Spleen (tissue), 11 donors: ENCODE measurements at regions not wholly inside any gene's neighbourhood (a gene's known extent, or its start where the extent isn't known, plus 50 kb on each side); places are given as distances from the start of the nearest gene placed in this dataset.

ENCODE experiments used
- DNase-seq: peaks from one replicate; pipeline ENCODE4 v3.0.0-alpha.2; 2020
- H3K27ac ChIP-seq, 8 donors: fragments of 200-600 bp; sonication (generic) in 7 of 8; 1 replicate in 4 of 8; 2 replicates in 4 of 8; pipeline versions ENCODE4 v1.5.0 to v1.8.0; 2016 to 2021; ENCODE audit warnings: inconsistent platforms in 4 of 8, mild to moderate bottlenecking in 4 of 8, moderate library complexity in 1 of 8
- H3K27me3 ChIP-seq, 7 donors: fragments of 200-600 bp; sonication (generic) in 6 of 7; replicated peaks in 1 of 7; 1 replicate in 4 of 7; 2 replicates in 3 of 7; pipeline versions ENCODE4 v1.5.0 to v1.8.0; 2016 to 2021; ENCODE audit warnings: inconsistent platforms in 3 of 7, mild to moderate bottlenecking in 1 of 7
- H3K36me3 ChIP-seq, 6 donors: fragments of 200-600 bp; sonication (generic) in 5 of 6; 1 replicate in 4 of 6; 2 replicates in 2 of 6; pipeline versions ENCODE4 v1.5.0 to v1.8.0; 2016 to 2021; ENCODE audit warnings: inconsistent platforms in 2 of 6
- H3K4me1 ChIP-seq, 6 donors: fragments of 200-600 bp; sonication (generic) in 5 of 6; 1 replicate in 3 of 6; 2 replicates in 3 of 6; pipeline versions ENCODE4 v1.5.0 to v1.8.0; 2016 to 2021; ENCODE audit warnings: inconsistent platforms in 3 of 6
- H3K4me3 ChIP-seq, 8 donors: fragments of 200-600 bp; sonication (generic) in 7 of 8; 1 replicate in 4 of 8; 2 replicates in 4 of 8; pipeline versions ENCODE4 v1.5.0 to v1.8.0; 2016 to 2021; ENCODE audit warnings: inconsistent platforms in 4 of 8, mild to moderate bottlenecking in 4 of 8, moderate library complexity in 2 of 8
- H3K9me3 ChIP-seq, 8 donors: fragments of 200-600 bp; sonication (generic) in 7 of 8; 1 replicate in 4 of 8; 2 replicates in 4 of 8; pipeline versions ENCODE4 v1.5.0 to v1.8.0; 2016 to 2021; ENCODE audit warnings: inconsistent platforms in 4 of 8
- CTCF ChIP-seq, 11 experiments: fragments of 200-600 bp in 7 of 11; fragments of 450-650 bp in 4 of 11; sonication (generic) in 4 of 11; IDR thresholded peaks in 8 of 11; conservative IDR thresholded peaks in 3 of 11; 1 replicate in 7 of 11; 2 replicates in 4 of 11; pipeline versions ENCODE4 v1.4.0 to v1.8.0; 2016 to 2021; ENCODE audit warnings: antibody characterized with exemption in 11 of 11, inconsistent platforms in 4 of 11, mild to moderate bottlenecking in 1 of 11
- POLR2A ChIP-seq, 3 donors: fragments of 450-650 bp; IDR thresholded peaks; one replicate each; pipeline ENCODE4 v1.5.1; 2017; ENCODE audit warnings: antibody characterized with exemption in 3 of 3, mild to moderate bottlenecking in 1 of 3
- POLR2AphosphoS5 ChIP-seq, 3 donors: sonication (generic); formaldehyde crosslinking; IDR thresholded peaks; one replicate each; pipeline ENCODE4 v1.5.1; 2017; ENCODE audit warnings: antibody characterized with exemption in 3 of 3
- WGBS, 5 donors: extraction: QIAGEN DNeasy Blood & Tissue Kit in 3 of 5; methylation state at CpG; one replicate each; pipeline versions ENCODE4 v1.1.5 to v1.1.7; 2013 to 2018; 5-methylcytosine and 5-hydroxymethylcytosine counted together
- intact Hi-C: fragments of 100-400 bp; cut with DNase I; formaldehyde crosslinking; loops from one replicate; pipeline ENCODE4 v1.15.0; 2023; ENCODE audit warnings: low total_unique reads
- donor health status: healthy with polysubstance abuse.
- donor health status: DM: no; HTN: no; CAD: no; lungs with moderate emphysema.
- donor health status: DM: no; HTN: no; CAD: no.
- donor health status: Bipolar disorder and iron deficiency.
- donor health status: healthy.
- donor health status: DM: no; HTN: no; CAD: no.
- donor health status: DM: yes; HTN: yes; CAD: no.

- intact Hi-C loops: no loop called here
- WGBS, 5 donors: 94 to 100% (median 98%) methylated on average over 2 of the region's 2 CpGs
- TF ChIP-seq POLR2AphosphoS5 (IDR thresholded peaks at IDR 0.05): no peak
These were observed 598.1 kb upstream of the CBLB start for GRCh38 chr3:106466881-106467280.

GRCh38 chr3:106473576-106474475, 605.0 kb upstream of the CBLB start:
- DNase-seq: no peak
- whole genome bisulfite sequencing, 5 donors: 84 to 89% (median 87%) methylated on average over 7 of the region's 7 CpGs
- Histone ChIP-seq H3K9me3 (peaks cover 2 to 23% (median 14%) of the 10 kb centered on the region in 8 donors), H3K4me1 (no peaks in the 10 kb centered on the region), H3K27me3 (no peaks in the 10 kb centered on the region), H3K4me3 (no peak overlapping the region), H3K36me3 (no peaks in the 10 kb centered on the region), H3K27ac (no peak overlapping the region)
- TF ChIP-seq POLR2AphosphoS5 (IDR thresholded peaks at IDR 0.05) (no peak), POLR2A (IDR thresholded peaks at IDR 0.05) (no peak), CTCF (IDR thresholded peaks at IDR 0.05 in 8 of 11, conservative IDR thresholded peaks at IDR 0.05 in 3 of 11) (no peak)
- intact Hi-C loops: no loop called here

More at GRCh38 chr3:106466881-106467280, 598.1 kb upstream of the CBLB start:
- Histone ChIP-seq H3K4me3 (no peak overlapping the region), H3K9me3 (peaks cover 0 to 3% (median 0%) of the 10 kb centered on the region in 8 donors), H3K27me3 (no peaks in the 10 kb centered on the region), H3K4me1 (no peaks in the 10 kb centered on the region), H3K36me3 (no peaks in the 10 kb centered on the region), H3K27ac (no peak overlapping the region)
- no peak for DNase-seq

GRCh38 chr3:106482451-106482850, 613.6 kb upstream of the CBLB start:
- no peak overlapping the region for H3K27ac ChIP-seq
- no peak for DNase-seq
- TF ChIP-seq POLR2AphosphoS5 (IDR thresholded peaks at IDR 0.05) (no peak), CTCF (IDR thresholded peaks at IDR 0.05 in 8 of 11, conservative IDR thresholded peaks at IDR 0.05 in 3 of 11) (no peak), POLR2A (IDR thresholded peaks at IDR 0.05) (no peak)
- WGBS, 5 donors: 85 to 97% (median 88%) methylated on average over 5 of the region's 5 CpGs
- intact Hi-C loops: no loop called here
- no peaks in the 10 kb centered on the region for H3K36me3 ChIP-seq
- no peaks in the 10 kb centered on the region for H3K27me3 ChIP-seq
- H3K9me3 ChIP-seq: peaks cover 4 to 39% (median 30%) of the 10 kb centered on the region in 8 donors
- no peak overlapping the region for H3K4me3 ChIP-seq
- no peaks in the 10 kb centered on the region for H3K4me1 ChIP-seq

DNA sequence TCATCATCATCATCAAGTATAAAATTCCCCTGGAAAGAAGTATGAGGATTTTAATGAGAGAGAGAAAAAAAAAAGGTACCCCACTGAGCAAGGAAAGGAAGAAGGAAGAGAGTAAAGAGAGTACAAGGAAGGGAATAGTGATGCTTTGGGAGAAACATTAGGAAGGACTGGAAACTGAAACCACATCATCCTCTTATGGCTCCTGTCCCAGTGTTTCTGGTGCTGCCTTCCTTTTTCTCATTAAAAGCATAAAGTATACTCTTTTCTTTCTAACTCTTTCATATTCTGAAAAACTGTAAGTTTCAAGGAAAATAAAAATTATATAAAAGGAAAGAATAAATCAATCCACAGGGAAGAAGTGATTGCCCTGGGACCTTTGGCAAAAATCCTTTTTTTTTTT, 616.4 kb upstream of the CBLB start:
- H3K4me1 ChIP-seq: no peaks in the 10 kb centered on the region
- H3K27ac ChIP-seq: no peak overlapping the region
- H3K27me3 ChIP-seq: no peaks in the 10 kb centered on the region
- intact Hi-C loops: no loop called here
- TF ChIP-seq POLR2AphosphoS5 (IDR thresholded peaks at IDR 0.05) (no peak), POLR2A (IDR thresholded peaks at IDR 0.05) (no peak), CTCF (IDR thresholded peaks at IDR 0.05 in 8 of 11, conservative IDR thresholded peaks at IDR 0.05 in 3 of 11) (no peak)
- no peak overlapping the region for H3K4me3 ChIP-seq
- H3K36me3 ChIP-seq: no peaks in the 10 kb centered on the region
- H3K9me3 ChIP-seq: peaks cover 0 to 12% (median 3%) of the 10 kb centered on the region in 8 donors
- no peak for DNase-seq
